Heart left ventricle (tissue), 16 donors: ENCODE measurements at regions not wholly inside any gene's neighbourhood (a gene's known extent, or its start where the extent isn't known, plus 50 kb on each side); places are given as distances from the start of the nearest gene placed in this dataset.

Source experiments
- ATAC-seq, 4 donors: fragments of 200-7000 bp; cut with Tn5 transposase; one replicate each; pipeline ENCODE4 v1.9.1; 2020 to 2022; ENCODE audit warnings: moderate library complexity in 4 of 4, mild to moderate bottlenecking in 3 of 4, moderate number of reproducible peaks in 1 of 4
- DNase-seq, 5 donors: peaks; one replicate each; pipeline ENCODE4 v3.0.0-alpha.2; 2020
- H3K27ac ChIP-seq, 12 donors: fragments of 200-600 bp; sonication (generic) in 4 of 12; one replicate each; pipeline versions ENCODE4 v1.5.0 to v1.8.0; 2016 to 2022; ENCODE audit warnings: mild to moderate bottlenecking in 2 of 12
- H3K27me3 ChIP-seq, 9 donors: fragments of 200-600 bp; sonication (generic) in 2 of 9; one replicate each; pipeline versions ENCODE4 v1.5.1 to v1.8.0; 2016 to 2022; ENCODE audit warnings: mild to moderate bottlenecking in 3 of 9
- H3K36me3 ChIP-seq, 9 donors: fragments of 200-600 bp; sonication (generic) in 2 of 9; one replicate each; pipeline versions ENCODE4 v1.5.0 to v1.8.0; 2018 to 2022; ENCODE audit warnings: mild to moderate bottlenecking in 2 of 9
- H3K4me1 ChIP-seq, 12 donors: fragments of 200-600 bp; sonication (generic) in 4 of 12; one replicate each; pipeline versions ENCODE4 v1.5.0 to v1.8.0; 2016 to 2022; ENCODE audit warnings: mild to moderate bottlenecking in 3 of 12
- H3K4me3 ChIP-seq, 12 donors: fragments of 200-600 bp; sonication (generic) in 4 of 12; one replicate each; pipeline versions ENCODE4 v1.5.0 to v1.8.0; 2017 to 2022; ENCODE audit warnings: mild to moderate bottlenecking in 9 of 12, moderate library complexity in 4 of 12
- H3K9me3 ChIP-seq, 12 donors: fragments of 200-600 bp; sonication (generic) in 4 of 12; one replicate each; pipeline versions ENCODE4 v1.5.0 to v1.8.0; 2016 to 2022; ENCODE audit warnings: mild to moderate bottlenecking in 1 of 12
- POLR2A ChIP-seq, 2 donors: fragments of 450-650 bp; IDR thresholded peaks; one replicate each; pipeline ENCODE4 v1.6.1; 2017; ENCODE audit warnings: antibody characterized with exemption in 2 of 2, mild to moderate bottlenecking in 2 of 2, moderate library complexity in 2 of 2
- WGBS, 4 donors: extraction: QIAGEN DNeasy Blood & Tissue Kit in 2 of 4; methylation state at CpG; one replicate each; pipeline versions ENCODE4 v1.1.5 to v1.1.7; 2013 to 2018; 5-methylcytosine and 5-hydroxymethylcytosine counted together
- intact Hi-C, 10 donors: fragments of 100-400 bp; cut with DNase I; formaldehyde crosslinking; loops; one replicate each; pipeline versions ENCODE4 v1.11.1 to v1.14.2; 2022
- TF ChIP-seq, protein P1 (sequence below), 12 donors: fragments of 200-600 bp; sonication (generic) in 4 of 12; IDR thresholded peaks; one replicate each; pipeline versions ENCODE4 v1.5.0 to v1.8.0; 2018 to 2022; ENCODE audit warnings: antibody characterized with exemption in 12 of 12, mild to moderate bottlenecking in 5 of 12
- donor health status: ischemic (EF 13 %, LVEDD 7.1; RV severe dilation, severe dysfunction).
- donor health status: healthy with polysubstance abuse.
- donor health status: DM: no; HTN: yes; CAD: no.
- donor health status: DM: no; HTN: no; CAD: no.
- donor health status: ischemic (EF 25% LVEDD 6.9; RV normal size, moderate dysfunction).
- donor health status: ischemic (EF 25% LVEDD 5.7; RV mildly dilated, moderate dysfunction).
- donor health status: healthy.
- donor health status: DM: yes; HTN: yes; CAD: no.
- donor health status: ischemic (EF 35%, LVEDD 5.7; RV mildly dilated, moderate dysfunction).
- donor health status: nonischemic (EF 11% LVEDD 7.7; RV severe dilation, severe dysfunction).
- donor health status: DM: yes; HTN: yes; CAD: no.
- donor health status: PGD.
- donor health status: ischemic (EF 29% LVEDD 5.4; RV normal size, mild dysfunction).
- donor health status: nonischemic (EF 23%, LVEDD 6.1; RV moderate dilation, normal function).

DNA sequence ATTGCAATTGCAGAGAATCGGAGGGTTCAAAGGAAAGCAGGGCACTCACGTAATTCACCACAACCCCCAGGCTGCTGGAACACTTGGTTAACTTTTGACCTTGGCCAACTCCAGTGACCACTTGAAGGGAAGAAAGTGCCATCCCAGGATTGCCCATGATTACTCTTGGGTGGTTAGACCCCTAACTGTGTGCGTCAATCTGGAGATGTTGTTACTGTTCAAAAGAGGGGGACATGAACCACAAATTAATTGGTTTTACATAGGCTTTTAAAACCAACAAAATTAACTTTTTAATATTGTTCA lies 50.1 kb upstream of the NCOA3 start:
- Histone ChIP-seq H3K4me3 (no peak overlapping the region), H3K27me3 (no peaks in the 10 kb centered on the region), H3K4me1 (peaks cover 0 to 24% (median 0%) of the 10 kb centered on the region in 12 donors), H3K27ac (no peak overlapping the region), H3K9me3 (no peaks in the 10 kb centered on the region), H3K36me3 (no peaks in the 10 kb centered on the region)
- WGBS, 4 donors: 94 to 97% (median 95%) methylated on average over 3 of the region's 3 CpGs
- intact Hi-C loops: loop anchor here in 1 of 10 donors (10.0 kb wide), 1 partner anchor 53 kb away; the partner anchor contains the start of gene NCOA3
- no peak for DNase-seq
- no peak for ATAC-seq
- TF ChIP-seq, protein P1, sequence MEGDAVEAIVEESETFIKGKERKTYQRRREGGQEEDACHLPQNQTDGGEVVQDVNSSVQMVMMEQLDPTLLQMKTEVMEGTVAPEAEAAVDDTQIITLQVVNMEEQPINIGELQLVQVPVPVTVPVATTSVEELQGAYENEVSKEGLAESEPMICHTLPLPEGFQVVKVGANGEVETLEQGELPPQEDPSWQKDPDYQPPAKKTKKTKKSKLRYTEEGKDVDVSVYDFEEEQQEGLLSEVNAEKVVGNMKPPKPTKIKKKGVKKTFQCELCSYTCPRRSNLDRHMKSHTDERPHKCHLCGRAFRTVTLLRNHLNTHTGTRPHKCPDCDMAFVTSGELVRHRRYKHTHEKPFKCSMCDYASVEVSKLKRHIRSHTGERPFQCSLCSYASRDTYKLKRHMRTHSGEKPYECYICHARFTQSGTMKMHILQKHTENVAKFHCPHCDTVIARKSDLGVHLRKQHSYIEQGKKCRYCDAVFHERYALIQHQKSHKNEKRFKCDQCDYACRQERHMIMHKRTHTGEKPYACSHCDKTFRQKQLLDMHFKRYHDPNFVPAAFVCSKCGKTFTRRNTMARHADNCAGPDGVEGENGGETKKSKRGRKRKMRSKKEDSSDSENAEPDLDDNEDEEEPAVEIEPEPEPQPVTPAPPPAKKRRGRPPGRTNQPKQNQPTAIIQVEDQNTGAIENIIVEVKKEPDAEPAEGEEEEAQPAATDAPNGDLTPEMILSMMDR (IDR thresholded peaks at IDR 0.05): no peak
- no peak for TF ChIP-seq POLR2A (IDR thresholded peaks at IDR 0.05)
